HUES6 (cell line): ENCODE measurements at regions not wholly inside any gene's neighbourhood (a gene's known extent, or its start where the extent isn't known, plus 50 kb on each side); places are given as distances from the start of the nearest gene placed in this dataset.
"Not testable (repeated sequence)": the region's sequence is repeated elsewhere in the genome, so short reads cannot be mapped to it uniquely, and the experiment has no call there.

Experiments
- H3K27ac ChIP-seq: 2 replicates; pipeline ENCODE4 v1.7.0; 2013; ENCODE audit warnings: low read depth, mild to moderate bottlenecking, low read length, inconsistent platforms
- H3K27me3 ChIP-seq: 2 replicates; pipeline ENCODE4 v1.6.1; 2013; ENCODE audit warnings: low read length; ENCODE audit not compliant: control insufficient read depth, insufficient read depth
- H3K36me3 ChIP-seq: 2 replicates; pipeline ENCODE4 v1.6.1; 2013; ENCODE audit warnings: low read length; ENCODE audit not compliant: control insufficient read depth, insufficient read depth
- H3K4me1 ChIP-seq: 2 replicates; pipeline ENCODE4 v1.6.1; 2013; ENCODE audit warnings: low read length; ENCODE audit not compliant: control insufficient read depth, insufficient read depth
- H3K4me3 ChIP-seq: 2 replicates; pipeline ENCODE4 v1.5.1; 2013; ENCODE audit warnings: low read depth, low read length
- H3K9ac ChIP-seq: one replicate; pipeline ENCODE4 v1.6.1; 2013; ENCODE audit warnings: mild to moderate bottlenecking, low read length
- H3K9me3 ChIP-seq: 2 replicates; pipeline ENCODE4 v1.6.1; 2013; ENCODE audit warnings: low read depth, low read length; ENCODE audit not compliant: control insufficient read depth, insufficient read depth

DNA sequence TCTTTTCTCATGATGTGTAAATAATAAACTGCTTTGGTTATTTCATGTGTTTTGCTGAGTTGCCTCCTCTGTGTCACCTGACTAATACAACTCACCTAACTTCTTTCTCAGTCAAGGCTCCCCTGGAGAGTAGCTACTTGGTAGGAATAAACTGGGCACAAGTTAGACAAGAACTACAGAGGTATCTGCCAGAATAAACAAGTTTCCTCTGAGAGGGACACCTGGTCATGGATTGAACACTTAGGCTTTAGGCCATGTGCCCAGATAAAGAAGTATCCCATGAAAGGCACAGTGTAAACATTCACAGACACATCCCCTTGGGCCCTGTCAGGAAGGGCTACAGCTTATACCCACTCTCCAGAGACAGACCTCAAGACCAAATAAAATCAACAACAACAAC is 532.5 kb downstream of the KIF4B start:
- no peak overlapping the region for H3K27ac ChIP-seq
- H3K27me3 ChIP-seq: no peaks in the 10 kb centered on the region
- no peaks in the 10 kb centered on the region for H3K9me3 ChIP-seq

GRCh38 chr5:155554500-155554899 is 540.9 kb downstream of the KIF4B start:
- Histone ChIP-seq H3K9me3 (no peaks in the 10 kb centered on the region), H3K27me3 (no peaks in the 10 kb centered on the region), H3K9ac (no peak overlapping the region), H3K4me3 (no peak overlapping the region), H3K36me3 (no peaks in the 10 kb centered on the region), H3K27ac (no peak overlapping the region), H3K4me1 (no peaks in the 10 kb centered on the region)

More for the DNA sequence above, 532.5 kb downstream of the KIF4B start:
- Histone ChIP-seq H3K9ac (no peak overlapping the region), H3K4me3 (no peak overlapping the region), H3K4me1 (no peaks in the 10 kb centered on the region), H3K36me3 (no peaks in the 10 kb centered on the region)

DNA sequence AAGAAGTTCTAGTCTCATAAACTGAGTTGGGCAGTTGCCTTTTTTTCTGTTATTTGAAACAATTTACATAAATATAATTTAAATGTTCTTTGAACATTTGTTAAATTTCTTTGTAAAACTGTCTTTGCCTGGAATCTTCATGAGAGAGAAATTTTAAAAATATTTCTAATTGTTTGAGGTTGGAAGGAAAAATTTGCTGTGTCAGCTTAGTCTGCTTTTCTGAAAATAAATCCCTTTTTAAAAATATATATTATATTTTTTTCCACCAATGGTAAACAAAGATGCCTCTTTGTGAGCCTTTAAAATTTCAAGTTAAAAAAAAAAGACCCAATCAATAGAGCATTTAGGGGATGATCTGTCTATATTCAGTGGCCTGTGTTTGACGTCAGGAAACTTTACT is 542.7 kb downstream of the KIF4B start:
- H3K27me3 ChIP-seq: no peaks in the 10 kb centered on the region
- H3K4me3 ChIP-seq: no peak overlapping the region
- H3K9me3 ChIP-seq: no peaks in the 10 kb centered on the region
- no peaks in the 10 kb centered on the region for H3K36me3 ChIP-seq
- no peaks in the 10 kb centered on the region for H3K4me1 ChIP-seq
- no peak overlapping the region for H3K9ac ChIP-seq
- no peak overlapping the region for H3K27ac ChIP-seq

- Histone ChIP-seq H3K27ac (no peak overlapping the region), H3K4me1 (no peaks in the 10 kb centered on the region), H3K36me3 (no peaks in the 10 kb centered on the region), H3K9me3 (no peaks in the 10 kb centered on the region), H3K27me3 (no peaks in the 10 kb centered on the region), H3K4me3 (no peak overlapping the region), H3K9ac (no peak overlapping the region)
These were observed 543.1 kb downstream of the KIF4B start for GRCh38 chr5:155556700-155557099.

DNA sequence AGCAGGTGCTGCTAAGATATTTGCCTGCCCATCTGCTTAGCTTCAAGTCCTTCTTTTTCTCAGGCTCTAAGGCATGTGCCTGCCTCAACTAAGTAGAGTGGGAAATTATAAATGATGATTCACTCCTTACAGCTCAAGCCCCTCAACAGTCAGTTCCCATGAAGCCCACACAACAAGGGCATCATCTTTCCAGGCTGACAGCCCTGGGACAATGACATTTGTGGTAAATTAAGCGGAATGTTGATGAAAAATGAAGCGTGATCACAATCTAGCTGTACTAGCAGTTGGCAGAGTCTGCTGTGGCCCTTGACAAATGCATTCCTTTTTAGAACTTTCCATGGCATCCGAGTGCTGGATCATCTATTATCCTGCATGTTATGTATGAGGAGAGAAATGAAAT is 548.6 kb downstream of the KIF4B start:
- Histone ChIP-seq H3K9me3 (no peaks in the 10 kb centered on the region), H3K27ac (no peak overlapping the region), H3K27me3 (no peaks in the 10 kb centered on the region), H3K36me3 (no peaks in the 10 kb centered on the region), H3K4me1 (no peaks in the 10 kb centered on the region), H3K4me3 (no peak overlapping the region), H3K9ac (no peak overlapping the region)

DNA sequence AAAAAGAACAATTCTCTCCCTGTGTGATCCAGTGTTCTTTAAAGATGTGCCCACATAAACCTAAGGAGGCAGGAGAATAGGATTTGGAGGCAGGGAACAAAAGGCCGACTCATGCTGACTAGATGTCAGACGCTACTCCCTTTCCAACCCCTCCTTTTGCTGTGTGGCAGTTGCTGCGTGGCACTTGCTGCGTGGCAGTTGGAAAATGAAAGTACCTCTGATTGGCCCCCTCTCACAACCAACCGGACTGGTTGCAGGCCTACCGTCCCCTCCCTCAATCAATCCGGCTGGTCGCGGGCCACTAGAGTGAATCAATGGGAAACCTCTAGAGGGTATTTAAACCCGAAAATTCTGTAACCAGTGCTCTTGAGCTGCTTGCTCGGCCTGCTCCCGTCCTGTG is 551.0 kb downstream of the KIF4B start:
- Histone ChIP-seq H3K27me3 (no peaks in the 10 kb centered on the region), H3K9ac (no peak overlapping the region), H3K4me3 (no peak overlapping the region), H3K4me1 (no peaks in the 10 kb centered on the region), H3K36me3 (no peaks in the 10 kb centered on the region), H3K27ac (no peak overlapping the region), H3K9me3 (peaks cover 7% of the 10 kb centered on the region; the same call in 1 of the 2 replicates)

DNA sequence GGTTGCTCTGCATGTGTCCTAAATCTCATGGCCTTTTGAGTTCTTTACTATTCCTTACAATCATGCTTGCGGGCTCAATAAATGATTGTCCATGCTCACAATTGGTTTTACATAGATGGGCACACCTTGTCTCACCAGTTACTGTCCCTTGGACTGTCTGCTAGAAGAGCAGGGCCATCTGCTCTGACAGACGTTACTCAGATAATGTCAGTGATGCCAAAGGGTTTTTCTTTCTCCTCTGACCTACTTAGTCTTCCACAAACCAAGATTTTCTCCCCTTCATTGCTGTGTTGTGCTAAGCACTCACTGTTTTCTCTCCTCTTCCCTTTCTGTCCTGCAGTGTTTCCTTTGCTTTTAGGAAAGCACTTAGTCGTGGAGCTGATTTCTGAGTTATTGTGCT is 562.3 kb downstream of the KIF4B start:
- H3K9ac ChIP-seq: no peak overlapping the region
- no peaks in the 10 kb centered on the region for H3K36me3 ChIP-seq
- H3K27ac ChIP-seq: no peak overlapping the region
- no peaks in the 10 kb centered on the region for H3K9me3 ChIP-seq
- no peaks in the 10 kb centered on the region for H3K4me1 ChIP-seq
- H3K27me3 ChIP-seq: no peaks in the 10 kb centered on the region
- H3K4me3 ChIP-seq: no peak overlapping the region

DNA sequence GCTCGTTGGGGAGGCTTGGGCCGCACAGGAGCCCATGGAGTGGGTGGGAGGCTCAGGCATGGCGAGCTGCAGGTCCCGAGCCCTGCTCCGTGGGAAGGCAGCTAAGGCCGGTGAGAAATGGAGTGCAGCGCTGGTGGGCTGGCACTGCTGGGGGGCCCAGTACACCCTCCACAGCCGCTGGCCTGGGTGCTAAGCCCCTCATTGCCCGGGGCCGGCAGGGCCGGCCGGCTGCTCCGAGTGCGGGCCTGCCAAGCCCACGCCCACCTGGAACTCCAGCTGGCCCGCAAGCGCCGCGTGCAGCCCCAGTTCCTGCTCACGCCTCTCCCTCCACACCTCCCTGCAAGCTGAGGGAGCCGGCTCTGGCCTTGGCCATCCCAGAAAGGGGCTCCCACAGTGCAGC is 573.3 kb downstream of the KIF4B start:
- H3K27me3 ChIP-seq, H3K9me3 ChIP-seq, H3K27ac ChIP-seq: not testable (repeated sequence)

DNA sequence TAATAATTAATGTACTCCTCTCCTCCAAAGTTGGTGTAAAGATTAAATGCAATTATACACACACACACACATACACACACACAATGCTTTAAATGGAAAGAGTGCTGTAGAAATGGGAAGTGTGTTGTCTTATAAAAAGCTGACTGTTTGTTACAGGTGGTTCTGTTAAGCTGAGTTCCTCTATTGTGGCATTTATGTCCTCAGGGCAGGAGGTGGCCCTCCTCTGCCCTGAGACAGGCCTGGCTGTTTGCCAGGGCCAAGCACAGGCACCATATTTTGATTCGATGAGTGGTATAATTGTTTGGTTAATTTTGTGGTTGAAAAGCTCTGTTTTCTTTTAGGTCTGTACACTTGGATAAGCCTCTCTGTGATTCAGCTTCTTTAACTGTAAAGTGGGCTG is 573.9 kb downstream of the KIF4B start:
- Histone ChIP-seq H3K4me3 (no peak overlapping the region), H3K4me1 (no peaks in the 10 kb centered on the region), H3K36me3 (no peaks in the 10 kb centered on the region), H3K27me3 (no peaks in the 10 kb centered on the region), H3K9ac (no peak overlapping the region), H3K27ac (no peak overlapping the region), H3K9me3 (no peaks in the 10 kb centered on the region; the same call in 1 of the 2 replicates)

More for the DNA sequence above, 573.3 kb downstream of the KIF4B start:
- H3K9ac ChIP-seq, H3K36me3 ChIP-seq, H3K4me3 ChIP-seq, H3K4me1 ChIP-seq: not testable (repeated sequence)

- H3K4me3 ChIP-seq: no peak overlapping the region
- no peaks in the 10 kb centered on the region; the same call in 1 of the 2 replicates for H3K9me3 ChIP-seq
- no peaks in the 10 kb centered on the region for H3K27me3 ChIP-seq
- no peak overlapping the region for H3K27ac ChIP-seq
- H3K4me1 ChIP-seq: no peaks in the 10 kb centered on the region
- H3K9ac ChIP-seq: no peak overlapping the region
- no peaks in the 10 kb centered on the region for H3K36me3 ChIP-seq
These were observed 577.7 kb downstream of the KIF4B start for GRCh38 chr5:155591273-155591672.

- H3K9ac ChIP-seq: no peak overlapping the region
- H3K4me3 ChIP-seq: no peak overlapping the region
- H3K27me3 ChIP-seq: no peaks in the 10 kb centered on the region
- no peaks in the 10 kb centered on the region for H3K36me3 ChIP-seq
- no peaks in the 10 kb centered on the region for H3K9me3 ChIP-seq
- H3K27ac ChIP-seq: no peak overlapping the region
- no peaks in the 10 kb centered on the region for H3K4me1 ChIP-seq
These were observed 580.7 kb downstream of the KIF4B start for GRCh38 chr5:155594270-155594669.

GRCh38 chr5:155595791-155596190 is 582.2 kb downstream of the KIF4B start:
- Histone ChIP-seq H3K9ac (no peak overlapping the region), H3K4me3 (no peak overlapping the region), H3K9me3 (no peaks in the 10 kb centered on the region), H3K27ac (no peak overlapping the region), H3K27me3 (no peaks in the 10 kb centered on the region; the same call in 1 of the 2 replicates), H3K4me1 (no peaks in the 10 kb centered on the region), H3K36me3 (no peaks in the 10 kb centered on the region)
